ENCODE measurements at regions not wholly inside any gene's neighbourhood (a gene's known extent, or its start where the extent isn't known, plus 50 kb on each side); places are given as distances from the start of the nearest gene placed in this dataset.

GRCh38 chr4:170214101-170214500 is 124.3 kb upstream of the AADAT start:
- no peak for TF ChIP-seq CTCF (IDR thresholded peaks at IDR 0.05)
- TF ChIP-seq POLR2A (IDR thresholded peaks at IDR 0.05): no peak

Measured in body of pancreas (tissue), 4 donors.